ENCODE measurements at regions not wholly inside any gene's neighbourhood (a gene's known extent, or its start where the extent isn't known, plus 50 kb on each side); places are given as distances from the start of the nearest gene placed in this dataset.

GRCh38 chr11:69907611-69908010 is 88.4 kb upstream of the FGF3 start:
- Histone ChIP-seq H3K4me1 (ENCODE audit: control insufficient read depth, insufficient read depth, low read length) (peaks cover 3% of the 10 kb centered on the region; the same call in 1 of the 2 replicates), H3K4me3 (ENCODE audit: low read depth, low read length) (no peak overlapping the region), H3K27me3 (ENCODE audit: control insufficient read depth, insufficient read depth, low read length) (no peaks in the 10 kb centered on the region), H3K9ac (ENCODE audit: low read length) (no peak overlapping the region), H3K27ac (ENCODE audit: low read depth, low read length) (no peak overlapping the region), H3K9me3 (ENCODE audit: control insufficient read depth, insufficient read depth, low read depth, low read length) (no peaks in the 10 kb centered on the region), H3K36me3 (ENCODE audit: control insufficient read depth, insufficient read depth, low read length) (no peaks in the 10 kb centered on the region)

- Histone ChIP-seq H3K4me1 (ENCODE audit: control insufficient read depth, insufficient read depth, low read length) (peaks cover 3% of the 10 kb centered on the region; the same call in 1 of the 2 replicates), H3K4me3 (ENCODE audit: low read depth, low read length) (no peak overlapping the region), H3K9me3 (ENCODE audit: control insufficient read depth, insufficient read depth, low read depth, low read length) (no peaks in the 10 kb centered on the region), H3K27me3 (ENCODE audit: control insufficient read depth, insufficient read depth, low read length) (no peaks in the 10 kb centered on the region), H3K27ac (ENCODE audit: low read depth, low read length) (no peak overlapping the region), H3K36me3 (ENCODE audit: control insufficient read depth, insufficient read depth, low read length) (no peaks in the 10 kb centered on the region), H3K9ac (ENCODE audit: low read length) (no peak overlapping the region)
These were observed 89.5 kb upstream of the FGF3 start for GRCh38 chr11:69908511-69909220.

DNA sequence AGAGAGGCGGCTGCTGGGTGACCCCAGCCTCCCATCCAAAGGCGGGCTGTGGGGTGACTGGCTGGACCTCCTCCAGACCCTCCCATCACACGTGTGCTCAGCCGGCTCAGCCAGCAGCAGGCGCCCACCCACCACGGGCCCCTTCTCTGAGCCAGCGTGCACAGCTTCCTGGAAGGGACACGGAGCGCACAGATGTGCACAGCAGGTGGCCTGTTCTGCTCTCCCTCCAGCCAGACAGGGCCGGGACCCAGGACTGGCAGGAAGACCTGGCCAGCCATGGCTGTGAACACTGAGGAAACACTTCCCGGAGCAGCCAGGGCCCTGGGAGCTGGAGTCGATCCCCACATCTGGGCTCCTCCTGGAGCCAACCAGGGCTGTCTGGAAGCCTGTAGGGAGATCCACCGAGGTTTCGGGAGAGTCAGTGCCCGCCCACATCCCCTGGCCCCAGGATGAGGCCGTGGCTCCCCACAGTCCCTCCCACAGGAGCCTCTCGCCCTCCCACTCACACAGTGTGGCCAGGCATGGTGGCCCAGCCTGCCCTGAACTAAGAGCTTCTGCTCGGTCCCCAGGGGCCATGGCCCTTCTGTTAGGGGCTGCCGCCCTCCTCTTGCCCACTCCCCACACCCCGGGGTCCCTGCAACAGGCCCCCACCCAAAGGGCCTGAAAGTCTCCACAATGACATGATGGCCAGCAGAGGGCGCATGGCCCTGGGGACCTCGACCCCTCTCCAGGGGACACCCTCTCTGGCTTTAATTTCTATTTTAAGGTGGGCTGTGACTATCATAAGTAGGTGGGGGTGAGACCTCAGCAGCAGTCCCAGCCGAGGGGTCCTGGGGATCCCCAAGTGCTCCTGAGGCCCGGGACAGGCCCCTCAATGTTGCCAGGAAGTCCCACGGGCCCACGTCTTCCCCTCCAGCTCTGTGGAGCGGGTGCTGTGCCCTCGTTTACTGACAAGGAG is 90.6 kb upstream of the FGF3 start:
- Histone ChIP-seq H3K9me3 (ENCODE audit: control insufficient read depth, insufficient read depth, low read depth, low read length) (no peaks in the 10 kb centered on the region), H3K4me3 (ENCODE audit: low read depth, low read length) (no peak overlapping the region), H3K27me3 (ENCODE audit: control insufficient read depth, insufficient read depth, low read length) (no peaks in the 10 kb centered on the region), H3K36me3 (ENCODE audit: control insufficient read depth, insufficient read depth, low read length) (no peaks in the 10 kb centered on the region), H3K27ac (ENCODE audit: low read depth, low read length) (no peak overlapping the region), H3K4me1 (ENCODE audit: control insufficient read depth, insufficient read depth, low read length) (peaks cover 3% of the 10 kb centered on the region; the same call in 1 of the 2 replicates), H3K9ac (ENCODE audit: low read length) (no peak overlapping the region)

GRCh38 chr11:69910519-69911309 is 91.5 kb upstream of the FGF3 start:
- peaks cover 3% of the 10 kb centered on the region; the same call in 1 of the 2 replicates for H3K4me1 ChIP-seq (ENCODE audit: control insufficient read depth, insufficient read depth, low read length)
- no peaks in the 10 kb centered on the region for H3K36me3 ChIP-seq (ENCODE audit: control insufficient read depth, insufficient read depth, low read length)
- H3K9ac ChIP-seq (ENCODE audit: low read length): no peak overlapping the region

DNA sequence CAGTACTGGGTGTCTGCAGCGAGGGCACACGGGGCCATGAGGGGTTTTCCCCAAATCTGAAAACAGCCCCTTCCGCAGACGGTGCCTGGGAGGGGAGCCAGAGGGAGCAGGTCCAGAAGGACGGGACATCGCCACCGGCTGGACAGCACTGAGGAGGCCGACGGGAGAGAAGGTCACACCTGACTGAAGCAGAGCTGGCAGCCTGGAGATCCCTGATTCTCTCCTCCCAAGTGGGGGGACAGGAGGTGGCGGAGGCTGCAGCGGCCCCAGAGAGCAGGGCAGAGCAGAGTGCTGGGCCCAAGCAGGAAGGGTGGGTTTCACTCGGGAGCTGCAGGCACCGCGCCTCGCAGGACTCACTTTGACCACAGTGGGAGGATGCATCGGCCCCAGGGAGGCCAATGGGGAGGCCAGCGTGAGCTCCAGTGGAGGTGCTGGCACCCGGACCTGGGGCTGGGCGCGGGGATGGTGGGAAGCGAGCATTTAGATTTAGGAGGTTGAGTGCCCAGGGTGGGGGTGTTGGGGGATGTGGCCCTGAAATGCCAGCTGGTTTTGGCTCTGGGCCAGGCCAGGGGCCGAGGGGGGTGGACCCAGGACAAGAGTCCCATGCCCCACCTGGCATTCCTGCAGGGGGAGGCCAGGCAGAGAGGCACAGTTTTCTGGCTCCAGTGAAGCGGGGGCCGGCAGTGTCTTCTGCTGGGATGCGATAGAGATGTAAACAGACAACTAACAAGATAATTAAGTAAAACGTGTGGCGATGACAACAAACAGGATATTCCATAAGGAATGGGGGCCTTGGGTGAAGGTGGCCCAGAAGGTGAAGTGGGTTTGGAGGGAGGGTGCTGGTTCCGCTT is 92.3 kb upstream of the FGF3 start:
- Histone ChIP-seq H3K4me3 (ENCODE audit: low read depth, low read length) (no peak overlapping the region), H3K36me3 (ENCODE audit: control insufficient read depth, insufficient read depth, low read length) (no peaks in the 10 kb centered on the region), H3K9ac (ENCODE audit: low read length) (no peak overlapping the region), H3K9me3 (ENCODE audit: control insufficient read depth, insufficient read depth, low read depth, low read length) (no peaks in the 10 kb centered on the region), H3K4me1 (ENCODE audit: control insufficient read depth, insufficient read depth, low read length) (no peaks in the 10 kb centered on the region; the same call in 1 of the 2 replicates), H3K27me3 (ENCODE audit: control insufficient read depth, insufficient read depth, low read length) (peaks cover 8% of the 10 kb centered on the region; the same call in 1 of the 2 replicates), H3K27ac (ENCODE audit: low read depth, low read length) (no peak overlapping the region)

More at GRCh38 chr11:69910519-69911309, 91.5 kb upstream of the FGF3 start:
- Histone ChIP-seq H3K27me3 (ENCODE audit: control insufficient read depth, insufficient read depth, low read length) (peaks cover 2% of the 10 kb centered on the region; the same call in 1 of the 2 replicates), H3K4me3 (ENCODE audit: low read depth, low read length) (no peak overlapping the region), H3K27ac (ENCODE audit: low read depth, low read length) (no peak overlapping the region), H3K9me3 (ENCODE audit: control insufficient read depth, insufficient read depth, low read depth, low read length) (no peaks in the 10 kb centered on the region)

- Histone ChIP-seq H3K27me3 (ENCODE audit: control insufficient read depth, insufficient read depth, low read length) (peaks cover 16% of the 10 kb centered on the region), H3K4me1 (ENCODE audit: control insufficient read depth, insufficient read depth, low read length) (no peaks in the 10 kb centered on the region; the same call in 1 of the 2 replicates), H3K9me3 (ENCODE audit: control insufficient read depth, insufficient read depth, low read depth, low read length) (no peaks in the 10 kb centered on the region), H3K36me3 (ENCODE audit: control insufficient read depth, insufficient read depth, low read length) (no peaks in the 10 kb centered on the region), H3K4me3 (ENCODE audit: low read depth, low read length) (no peak overlapping the region), H3K9ac (ENCODE audit: low read length) (no peak overlapping the region), H3K27ac (ENCODE audit: low read depth, low read length) (no peak overlapping the region)
These were observed 93.1 kb upstream of the FGF3 start for GRCh38 chr11:69912161-69912910.

DNA sequence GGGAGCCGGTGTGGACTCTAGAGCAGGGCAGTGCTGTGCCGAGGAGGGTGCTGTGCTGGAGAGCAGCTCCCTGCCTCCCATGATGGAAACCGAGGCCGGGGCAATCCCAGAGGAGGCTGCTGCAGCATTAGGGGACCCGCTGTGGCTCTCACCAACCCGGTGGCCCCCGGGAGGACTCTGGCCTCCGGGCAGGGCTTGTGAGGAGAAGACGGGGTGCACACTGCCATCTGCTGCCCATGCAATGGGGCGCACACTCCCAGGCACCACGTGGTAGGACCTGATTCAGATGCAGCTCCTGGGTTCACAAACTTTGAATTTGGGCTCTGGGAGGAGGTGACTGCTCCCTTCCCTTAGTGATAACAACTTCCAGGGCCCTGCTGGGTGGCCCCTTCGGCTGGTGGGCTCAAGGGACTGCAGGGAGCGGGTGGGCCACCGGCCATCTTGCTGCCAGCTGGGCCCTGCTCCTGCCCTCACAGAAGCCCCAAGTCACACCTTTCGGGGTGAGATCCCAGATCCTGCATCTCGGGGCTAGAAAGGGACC is 93.8 kb upstream of the FGF3 start:
- no peaks in the 10 kb centered on the region; the same call in 1 of the 2 replicates for H3K4me1 ChIP-seq (ENCODE audit: control insufficient read depth, insufficient read depth, low read length)
- no peaks in the 10 kb centered on the region for H3K36me3 ChIP-seq (ENCODE audit: control insufficient read depth, insufficient read depth, low read length)
- H3K9ac ChIP-seq (ENCODE audit: low read length): no peak overlapping the region

DNA sequence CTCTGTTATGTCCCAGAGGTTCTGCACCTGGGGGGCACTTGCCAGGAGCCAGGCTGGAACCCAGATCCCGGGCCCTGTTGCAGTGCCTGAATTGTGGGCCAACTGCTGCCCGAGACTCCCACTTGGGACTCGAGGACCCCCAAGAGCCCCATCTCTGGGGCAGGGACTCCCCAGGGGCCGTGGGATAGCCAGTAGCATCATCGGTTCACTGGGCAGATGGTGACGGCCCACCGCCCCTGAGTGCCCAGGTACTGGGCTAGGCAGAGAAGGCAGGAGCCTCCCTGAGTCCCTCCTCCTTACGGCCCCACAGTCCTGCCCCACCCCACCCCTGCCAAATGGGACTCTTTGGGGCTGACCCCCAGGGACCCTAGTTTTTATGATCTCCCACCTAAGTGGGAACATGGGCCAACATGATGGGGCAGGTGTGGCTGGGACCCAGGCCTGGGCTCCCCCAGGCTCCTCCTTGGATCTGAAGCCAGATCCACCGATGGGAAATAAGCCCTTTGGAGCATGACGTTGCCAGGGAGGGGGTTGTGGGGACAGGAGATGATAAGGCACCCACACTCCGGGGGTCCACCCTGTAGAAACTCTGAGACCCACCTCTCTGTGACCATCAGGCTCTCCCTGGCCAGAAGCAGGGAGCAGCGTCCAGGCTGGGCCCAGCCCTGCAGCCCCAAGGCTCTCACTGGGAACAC is 94.5 kb upstream of the FGF3 start:
- Histone ChIP-seq H3K36me3 (ENCODE audit: control insufficient read depth, insufficient read depth, low read length) (no peaks in the 10 kb centered on the region), H3K4me1 (ENCODE audit: control insufficient read depth, insufficient read depth, low read length) (peaks cover 5% of the 10 kb centered on the region), H3K4me3 (ENCODE audit: low read depth, low read length) (no peak overlapping the region), H3K9ac (ENCODE audit: low read length) (no peak overlapping the region), H3K9me3 (ENCODE audit: control insufficient read depth, insufficient read depth, low read depth, low read length) (no peaks in the 10 kb centered on the region), H3K27me3 (ENCODE audit: control insufficient read depth, insufficient read depth, low read length) (peaks cover 29% of the 10 kb centered on the region), H3K27ac (ENCODE audit: low read depth, low read length) (no peak overlapping the region)

More for the DNA sequence above, 93.8 kb upstream of the FGF3 start:
- Histone ChIP-seq H3K27me3 (ENCODE audit: control insufficient read depth, insufficient read depth, low read length) (peaks cover 22% of the 10 kb centered on the region), H3K27ac (ENCODE audit: low read depth, low read length) (no peak overlapping the region), H3K4me3 (ENCODE audit: low read depth, low read length) (no peak overlapping the region), H3K9me3 (ENCODE audit: control insufficient read depth, insufficient read depth, low read depth, low read length) (no peaks in the 10 kb centered on the region)
